ENCODE measurements at regions not wholly inside any gene's neighbourhood (a gene's known extent, or its start where the extent isn't known, plus 50 kb on each side); places are given as distances from the start of the nearest gene placed in this dataset.

- TF ChIP-seq, protein P1, sequence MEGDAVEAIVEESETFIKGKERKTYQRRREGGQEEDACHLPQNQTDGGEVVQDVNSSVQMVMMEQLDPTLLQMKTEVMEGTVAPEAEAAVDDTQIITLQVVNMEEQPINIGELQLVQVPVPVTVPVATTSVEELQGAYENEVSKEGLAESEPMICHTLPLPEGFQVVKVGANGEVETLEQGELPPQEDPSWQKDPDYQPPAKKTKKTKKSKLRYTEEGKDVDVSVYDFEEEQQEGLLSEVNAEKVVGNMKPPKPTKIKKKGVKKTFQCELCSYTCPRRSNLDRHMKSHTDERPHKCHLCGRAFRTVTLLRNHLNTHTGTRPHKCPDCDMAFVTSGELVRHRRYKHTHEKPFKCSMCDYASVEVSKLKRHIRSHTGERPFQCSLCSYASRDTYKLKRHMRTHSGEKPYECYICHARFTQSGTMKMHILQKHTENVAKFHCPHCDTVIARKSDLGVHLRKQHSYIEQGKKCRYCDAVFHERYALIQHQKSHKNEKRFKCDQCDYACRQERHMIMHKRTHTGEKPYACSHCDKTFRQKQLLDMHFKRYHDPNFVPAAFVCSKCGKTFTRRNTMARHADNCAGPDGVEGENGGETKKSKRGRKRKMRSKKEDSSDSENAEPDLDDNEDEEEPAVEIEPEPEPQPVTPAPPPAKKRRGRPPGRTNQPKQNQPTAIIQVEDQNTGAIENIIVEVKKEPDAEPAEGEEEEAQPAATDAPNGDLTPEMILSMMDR (conservative IDR thresholded peaks at IDR 0.05 in 1 of 2, IDR thresholded peaks at IDR 0.05 in 1 of 2; ENCODE audit: extremely low read depth in 1 of 2, insufficient read depth in 1 of 2, low read depth in 1 of 2, low read length in 2 of 2), result no peak
- no peak for TF ChIP-seq EZH2 (IDR thresholded peaks at IDR 0.05; ENCODE audit: borderline replicate concordance, low read length)
These were observed 84.2 kb upstream of the ARMC2 start for GRCh38 chr6:108763931-108764579.
